ENCODE measurements at regions not wholly inside any gene's neighbourhood (a gene's known extent, or its start where the extent isn't known, plus 50 kb on each side); places are given as distances from the start of the nearest gene placed in this dataset.

DNA sequence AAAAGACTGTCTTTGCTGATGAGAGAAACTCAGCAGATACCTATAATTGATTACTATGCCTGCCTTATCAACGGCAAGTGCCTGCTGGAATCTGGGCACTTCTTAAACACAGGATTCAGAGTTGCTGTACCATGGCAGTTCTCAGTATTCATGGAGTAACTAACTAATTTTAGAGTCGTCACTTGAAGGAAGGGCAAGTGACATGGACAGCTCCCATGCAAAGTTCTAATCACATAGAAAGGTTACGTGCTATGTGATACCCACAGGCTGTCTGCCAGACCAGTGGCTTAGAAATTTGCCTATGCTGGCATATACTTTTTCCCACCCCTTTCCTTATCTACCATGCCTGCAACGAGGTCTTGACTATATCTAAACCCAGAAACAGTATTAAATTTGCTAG is 931.1 kb upstream of the TENM3 start:
- Histone ChIP-seq H3K4me3 (ENCODE audit: low read depth in 1 of 2, low read length in 2 of 2) (no peak overlapping the region), H3K9ac (ENCODE audit: low read depth, low read length) (no peak overlapping the region)
- no peak for ATAC-seq (ENCODE audit: insufficient read depth, low read depth)

DNA sequence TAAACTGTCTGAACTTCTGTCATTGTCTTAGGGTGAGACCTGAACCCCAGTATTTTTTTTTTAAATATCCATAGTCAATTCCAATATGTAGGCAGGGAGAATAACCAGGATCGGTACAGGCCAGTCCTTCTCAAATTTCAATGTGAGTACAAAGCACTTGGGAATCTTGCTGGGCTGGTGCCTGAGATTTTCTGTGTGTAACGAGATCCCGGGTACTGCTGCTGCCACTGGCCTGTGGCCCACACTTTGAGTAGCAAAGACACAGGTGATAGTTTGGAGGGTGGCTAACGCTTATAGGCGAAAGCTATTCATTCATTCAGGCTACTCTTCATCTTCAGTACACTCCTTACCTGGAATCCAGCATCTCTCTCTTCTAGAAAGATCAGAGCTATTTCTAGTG is 923.6 kb upstream of the TENM3 start:
- no peak overlapping the region for H2AFZ ChIP-seq (ENCODE audit: low read depth, low read length)
- H3K9me3 ChIP-seq (ENCODE audit: insufficient read depth, low read length, severe bottlenecking), result no peaks in the 10 kb centered on the region
- no peak overlapping the region for H3K27ac ChIP-seq (ENCODE audit: low read length)
- no peak overlapping the region for H3K4me2 ChIP-seq (ENCODE audit: insufficient read depth, low read length)
- H3K9ac ChIP-seq (ENCODE audit: low read depth, low read length), result no peak overlapping the region
- no peaks in the 10 kb centered on the region for H3K4me1 ChIP-seq (ENCODE audit: insufficient read depth, low read length)
- no peaks in the 10 kb centered on the region for H3K36me3 ChIP-seq (ENCODE audit: insufficient read depth, low read length)
- ATAC-seq (ENCODE audit: insufficient read depth, low read depth), result no peak
- no peak overlapping the region for H3K4me3 ChIP-seq (ENCODE audit: low read depth in 1 of 2, low read length in 2 of 2)
- no peaks in the 10 kb centered on the region for H3K27me3 ChIP-seq (ENCODE audit: insufficient read depth, low read length, poor library complexity)
- no peaks in the 10 kb centered on the region for H4K20me1 ChIP-seq (ENCODE audit: insufficient read depth, low read length)
- no peak for DNase-seq
- TF ChIP-seq, protein P1, sequence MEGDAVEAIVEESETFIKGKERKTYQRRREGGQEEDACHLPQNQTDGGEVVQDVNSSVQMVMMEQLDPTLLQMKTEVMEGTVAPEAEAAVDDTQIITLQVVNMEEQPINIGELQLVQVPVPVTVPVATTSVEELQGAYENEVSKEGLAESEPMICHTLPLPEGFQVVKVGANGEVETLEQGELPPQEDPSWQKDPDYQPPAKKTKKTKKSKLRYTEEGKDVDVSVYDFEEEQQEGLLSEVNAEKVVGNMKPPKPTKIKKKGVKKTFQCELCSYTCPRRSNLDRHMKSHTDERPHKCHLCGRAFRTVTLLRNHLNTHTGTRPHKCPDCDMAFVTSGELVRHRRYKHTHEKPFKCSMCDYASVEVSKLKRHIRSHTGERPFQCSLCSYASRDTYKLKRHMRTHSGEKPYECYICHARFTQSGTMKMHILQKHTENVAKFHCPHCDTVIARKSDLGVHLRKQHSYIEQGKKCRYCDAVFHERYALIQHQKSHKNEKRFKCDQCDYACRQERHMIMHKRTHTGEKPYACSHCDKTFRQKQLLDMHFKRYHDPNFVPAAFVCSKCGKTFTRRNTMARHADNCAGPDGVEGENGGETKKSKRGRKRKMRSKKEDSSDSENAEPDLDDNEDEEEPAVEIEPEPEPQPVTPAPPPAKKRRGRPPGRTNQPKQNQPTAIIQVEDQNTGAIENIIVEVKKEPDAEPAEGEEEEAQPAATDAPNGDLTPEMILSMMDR (IDR thresholded peaks at IDR 0.05; ENCODE audit: borderline replicate concordance, extremely low read depth, low read length, poor library complexity, severe bottlenecking), result no peak
- TF ChIP-seq EZH2 (IDR thresholded peaks at IDR 0.05; ENCODE audit: borderline replicate concordance, low read depth, low read length, severe bottlenecking), result no peak
- H3K79me2 ChIP-seq (ENCODE audit: insufficient read depth, low read length), result no peaks in the 10 kb centered on the region

More for the DNA sequence above, 931.1 kb upstream of the TENM3 start:
- Histone ChIP-seq H2AFZ (ENCODE audit: low read depth, low read length) (no peak overlapping the region), H3K9me3 (ENCODE audit: insufficient read depth, low read length, severe bottlenecking) (no peaks in the 10 kb centered on the region), H3K27ac (ENCODE audit: low read length) (no peak overlapping the region), H3K79me2 (ENCODE audit: insufficient read depth, low read length) (no peaks in the 10 kb centered on the region), H3K36me3 (ENCODE audit: insufficient read depth, low read length) (no peaks in the 10 kb centered on the region), H3K4me2 (ENCODE audit: insufficient read depth, low read length) (no peak overlapping the region), H3K4me1 (ENCODE audit: insufficient read depth, low read length) (no peaks in the 10 kb centered on the region), H3K27me3 (ENCODE audit: insufficient read depth, low read length, poor library complexity) (no peaks in the 10 kb centered on the region), H4K20me1 (ENCODE audit: insufficient read depth, low read length) (no peaks in the 10 kb centered on the region)
- no peak for DNase-seq
- no peak for TF ChIP-seq EZH2 (IDR thresholded peaks at IDR 0.05; ENCODE audit: borderline replicate concordance, low read depth, low read length, severe bottlenecking)
- TF ChIP-seq, protein P1 (IDR thresholded peaks at IDR 0.05; ENCODE audit: borderline replicate concordance, extremely low read depth, low read length, poor library complexity, severe bottlenecking), result no peak

GRCh38 chr4:181323061-181323460 is 920.1 kb upstream of the TENM3 start:
- no peak for DNase-seq

More at GRCh38 chr4:181323061-181323460, 920.1 kb upstream of the TENM3 start:
- Histone ChIP-seq H3K27me3 (ENCODE audit: insufficient read depth, low read length, poor library complexity) (no peaks in the 10 kb centered on the region), H3K36me3 (ENCODE audit: insufficient read depth, low read length) (no peaks in the 10 kb centered on the region), H3K9me3 (ENCODE audit: insufficient read depth, low read length, severe bottlenecking) (no peaks in the 10 kb centered on the region), H3K4me1 (ENCODE audit: insufficient read depth, low read length) (no peaks in the 10 kb centered on the region), H3K9ac (ENCODE audit: low read depth, low read length) (no peak overlapping the region), H3K4me3 (ENCODE audit: low read depth in 1 of 2, low read length in 2 of 2) (no peak overlapping the region), H3K4me2 (ENCODE audit: insufficient read depth, low read length) (no peak overlapping the region), H4K20me1 (ENCODE audit: insufficient read depth, low read length) (no peaks in the 10 kb centered on the region), H3K79me2 (ENCODE audit: insufficient read depth, low read length) (no peaks in the 10 kb centered on the region), H3K27ac (ENCODE audit: low read length) (no peak overlapping the region), H2AFZ (ENCODE audit: low read depth, low read length) (no peak overlapping the region)
- no peak for ATAC-seq (ENCODE audit: insufficient read depth, low read depth)
- no peak for TF ChIP-seq EZH2 (IDR thresholded peaks at IDR 0.05; ENCODE audit: borderline replicate concordance, low read depth, low read length, severe bottlenecking)
- TF ChIP-seq, protein P1 (IDR thresholded peaks at IDR 0.05; ENCODE audit: borderline replicate concordance, extremely low read depth, low read length, poor library complexity, severe bottlenecking), result no peak
